MM.1S (cell line): ENCODE measurements at regions not wholly inside any gene's neighbourhood (a gene's known extent, or its start where the extent isn't known, plus 50 kb on each side); places are given as distances from the start of the nearest gene placed in this dataset.

Experiments used
- DNase-seq: peaks from one replicate; pipeline ENCODE4 v3.0.0-alpha.2; 2015
- H2AFZ ChIP-seq: fragments of 300-600 bp; sonication (generic); 2 replicates; pipeline ENCODE4 v1.6.0; 2016; ENCODE audit warnings: antibody characterized with exemption, low read length
- H3F3A ChIP-seq: fragments of 300-600 bp; sonication (generic); 2 replicates; pipeline ENCODE4 v1.6.1; 2016; ENCODE audit warnings: mild to moderate bottlenecking, antibody characterized with exemption, low read length, moderate library complexity, mixed read lengths; ENCODE audit not compliant: insufficient read depth
- H3K27ac ChIP-seq: fragments of 300-600 bp; sonication (generic); 2 replicates; pipeline ENCODE4 v1.5.1; 2016; ENCODE audit warnings: mild to moderate bottlenecking, low read length
- H3K27me3 ChIP-seq: fragments of 300-600 bp; sonication (generic); replicated peaks from 2 replicates; pipeline ENCODE4 v1.6.0; 2016; ENCODE audit warnings: low read length; ENCODE audit not compliant: insufficient read depth
- H3K36me3 ChIP-seq: fragments of 300-600 bp; sonication (generic); replicated peaks from 2 replicates; pipeline ENCODE4 v1.6.1; 2016; ENCODE audit warnings: mild to moderate bottlenecking, low read length, mixed read lengths; ENCODE audit not compliant: insufficient read depth
- H3K4me1 ChIP-seq: fragments of 300-600 bp; sonication (generic); 2 replicates; pipeline ENCODE4 v1.6.1; 2016; ENCODE audit warnings: low read length, mixed read lengths
- H3K4me2 ChIP-seq: fragments of 300-600 bp; sonication (generic); 2 replicates; pipeline ENCODE4 v1.6.0; 2016; ENCODE audit warnings: low read depth, low read length
- H3K4me3 ChIP-seq: fragments of 300-600 bp; sonication (generic); 2 replicates; pipeline ENCODE4 v1.5.1; 2016; ENCODE audit warnings: low read length, mixed read lengths
- H3K79me2 ChIP-seq: fragments of 300-600 bp; sonication (generic); 2 replicates; pipeline ENCODE4 v1.6.1; 2016; ENCODE audit warnings: mixed run types, low read length, mixed read lengths
- H3K9ac ChIP-seq: fragments of 300-600 bp; sonication (generic); 2 replicates; pipeline ENCODE4 v1.6.1; 2016; ENCODE audit warnings: low read length, mixed read lengths
- H3K9me2 ChIP-seq: fragments of 300-600 bp; sonication (generic); replicated peaks from 2 replicates; pipeline ENCODE4 v1.6.1; 2016; ENCODE audit warnings: mild to moderate bottlenecking, low read length, mixed read lengths; ENCODE audit not compliant: insufficient read depth
- H3K9me3 ChIP-seq: fragments of 300-600 bp; sonication (generic); replicated peaks from 2 replicates; pipeline ENCODE4 v1.6.1; 2016; ENCODE audit warnings: mild to moderate bottlenecking, low read length, mixed read lengths; ENCODE audit not compliant: insufficient read depth
- H4K20me1 ChIP-seq: fragments of 300-600 bp; sonication (generic); 2 replicates; pipeline ENCODE4 v1.6.1; 2016; ENCODE audit warnings: mild to moderate bottlenecking, low read length, moderate library complexity, mixed read lengths; ENCODE audit not compliant: insufficient read depth
- EZH2 ChIP-seq: fragments of 300-600 bp; sonication (generic); optimal IDR thresholded peaks from 2 replicates; pipeline ENCODE3; 2017; ENCODE audit warnings: low read depth, mild to moderate bottlenecking, antibody characterized with exemption, low read length, mixed read lengths
- EZH2phosphoT487 ChIP-seq: fragments of 300-600 bp; sonication (generic); IDR thresholded peaks from 2 replicates; pipeline ENCODE4 v1.6.1; 2018; ENCODE audit warnings: antibody characterized with exemption, low read length
- TF ChIP-seq, protein P1 (sequence below): fragments of 300-600 bp; sonication (generic); IDR thresholded peaks from 2 replicates; pipeline ENCODE4 v1.5.1; 2016; ENCODE audit warnings: antibody characterized with exemption, low read length, mixed read lengths

DNA sequence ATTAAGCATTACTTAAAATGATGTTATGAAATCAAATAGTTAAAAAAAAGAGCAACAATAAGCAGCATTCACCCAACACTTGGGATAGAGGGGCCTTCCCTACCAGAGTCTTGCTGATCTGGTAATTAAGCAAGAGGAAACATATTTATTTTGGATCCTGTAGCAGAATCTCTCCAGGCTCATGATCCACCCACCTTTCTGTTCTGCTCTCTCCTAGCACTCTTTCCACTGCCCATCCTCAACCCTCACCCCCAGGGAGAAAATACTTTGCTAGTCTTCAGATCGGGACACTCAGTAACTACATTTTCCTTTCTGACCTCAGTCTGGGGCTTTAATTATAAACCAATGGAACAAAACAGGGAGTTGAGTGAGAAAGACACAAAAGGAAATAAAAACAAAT is 1541.9 kb downstream of the AACS start:
- Histone ChIP-seq H3K79me2 (no peaks in the 10 kb centered on the region), H3K9me3 (no peaks in the 10 kb centered on the region), H3K4me2 (no peak overlapping the region), H3K27me3 (no peaks in the 10 kb centered on the region), H3K9me2 (no peaks in the 10 kb centered on the region), H3K4me3 (no peak overlapping the region), H3K9ac (no peak overlapping the region), H2AFZ (no peak overlapping the region), H3F3A (no peaks in the 10 kb centered on the region), H3K36me3 (no peaks in the 10 kb centered on the region), H3K27ac (no peak overlapping the region), H4K20me1 (no peaks in the 10 kb centered on the region), H3K4me1 (no peaks in the 10 kb centered on the region)
- no peak for DNase-seq
- no peak for TF ChIP-seq EZH2phosphoT487
- TF ChIP-seq EZH2, result no peak
- TF ChIP-seq, protein P1, sequence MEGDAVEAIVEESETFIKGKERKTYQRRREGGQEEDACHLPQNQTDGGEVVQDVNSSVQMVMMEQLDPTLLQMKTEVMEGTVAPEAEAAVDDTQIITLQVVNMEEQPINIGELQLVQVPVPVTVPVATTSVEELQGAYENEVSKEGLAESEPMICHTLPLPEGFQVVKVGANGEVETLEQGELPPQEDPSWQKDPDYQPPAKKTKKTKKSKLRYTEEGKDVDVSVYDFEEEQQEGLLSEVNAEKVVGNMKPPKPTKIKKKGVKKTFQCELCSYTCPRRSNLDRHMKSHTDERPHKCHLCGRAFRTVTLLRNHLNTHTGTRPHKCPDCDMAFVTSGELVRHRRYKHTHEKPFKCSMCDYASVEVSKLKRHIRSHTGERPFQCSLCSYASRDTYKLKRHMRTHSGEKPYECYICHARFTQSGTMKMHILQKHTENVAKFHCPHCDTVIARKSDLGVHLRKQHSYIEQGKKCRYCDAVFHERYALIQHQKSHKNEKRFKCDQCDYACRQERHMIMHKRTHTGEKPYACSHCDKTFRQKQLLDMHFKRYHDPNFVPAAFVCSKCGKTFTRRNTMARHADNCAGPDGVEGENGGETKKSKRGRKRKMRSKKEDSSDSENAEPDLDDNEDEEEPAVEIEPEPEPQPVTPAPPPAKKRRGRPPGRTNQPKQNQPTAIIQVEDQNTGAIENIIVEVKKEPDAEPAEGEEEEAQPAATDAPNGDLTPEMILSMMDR, result no peak

GRCh38 chr12:126607867-126608266 is 1542.6 kb downstream of the AACS start:
- no peak for DNase-seq
- H3K4me2 ChIP-seq, result no peak overlapping the region
- H2AFZ ChIP-seq, result no peak overlapping the region
- H3K27ac ChIP-seq, result no peak overlapping the region
- no peaks in the 10 kb centered on the region for H3K9me2 ChIP-seq
- H3K79me2 ChIP-seq, result no peaks in the 10 kb centered on the region
- H3K27me3 ChIP-seq, result no peaks in the 10 kb centered on the region
- H4K20me1 ChIP-seq, result no peaks in the 10 kb centered on the region
- no peaks in the 10 kb centered on the region for H3K36me3 ChIP-seq
- H3F3A ChIP-seq, result no peaks in the 10 kb centered on the region
- no peaks in the 10 kb centered on the region for H3K9me3 ChIP-seq
- no peak overlapping the region for H3K9ac ChIP-seq
- H3K4me1 ChIP-seq, result no peaks in the 10 kb centered on the region
- TF ChIP-seq EZH2 (no peak), EZH2phosphoT487 (no peak)
- TF ChIP-seq, protein P1, result no peak
- no peak overlapping the region for H3K4me3 ChIP-seq

DNA sequence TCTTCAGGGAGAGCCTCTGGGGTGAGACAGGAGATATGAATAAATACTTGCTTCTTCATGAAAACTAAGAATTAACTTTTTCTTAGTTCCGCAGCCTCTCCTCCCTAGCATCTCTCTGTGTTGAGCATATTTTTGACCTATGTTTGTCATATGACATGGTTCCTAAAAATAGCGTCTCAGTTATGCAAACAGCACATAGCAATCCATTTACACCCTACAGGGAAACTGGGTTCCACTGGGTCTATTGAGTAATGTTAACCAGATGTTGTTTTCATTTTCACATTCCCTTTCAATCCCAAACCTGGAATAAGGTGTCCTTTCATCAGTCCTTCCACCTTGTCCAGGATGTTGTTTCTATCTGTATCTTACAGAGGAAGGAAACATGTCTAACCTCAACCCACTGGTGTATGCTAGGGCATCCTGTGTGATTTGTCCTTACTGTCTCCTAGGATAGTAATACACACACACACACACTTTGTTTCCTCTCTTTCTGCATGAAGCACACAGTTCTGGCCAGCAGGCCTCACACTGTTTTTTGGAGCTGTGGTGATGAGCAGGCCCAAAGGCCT is 1543.5 kb downstream of the AACS start:
- no peak overlapping the region for H3K27ac ChIP-seq
- no peaks in the 10 kb centered on the region for H3K9me2 ChIP-seq
- no peak overlapping the region for H3K9ac ChIP-seq

More for the DNA sequence above, 1543.5 kb downstream of the AACS start:
- TF ChIP-seq EZH2phosphoT487 (no peak), EZH2 (no peak)
- TF ChIP-seq, protein P1, result no peak
- Histone ChIP-seq H3K79me2 (no peaks in the 10 kb centered on the region), H3K4me3 (no peak overlapping the region), H3K4me2 (no peak overlapping the region), H3K4me1 (no peaks in the 10 kb centered on the region), H4K20me1 (no peaks in the 10 kb centered on the region), H2AFZ (no peak overlapping the region), H3K27me3 (no peaks in the 10 kb centered on the region), H3K9me3 (no peaks in the 10 kb centered on the region), H3K36me3 (no peaks in the 10 kb centered on the region), H3F3A (no peaks in the 10 kb centered on the region)
- DNase-seq, result no peak
